ENCODE measurements at regions not wholly inside any gene's neighbourhood (a gene's known extent, or its start where the extent isn't known, plus 50 kb on each side); places are given as distances from the start of the nearest gene placed in this dataset.
"Not testable (repeated sequence)": the region's sequence is repeated elsewhere in the genome, so short reads cannot be mapped to it uniquely, and the experiment has no call there.

GRCh38 chr5:82537687-82538306, 259.6 kb upstream of the RPS23 start:
- peaks cover 23% of the 10 kb centered on the region for H3K4me1 Mint-ChIP-seq (ENCODE audit: unreplicated experiment)
- H3K9me3 Mint-ChIP-seq, result peaks cover 6% of the 10 kb centered on the region
- H3K27ac Mint-ChIP-seq, result peak overlapping the region; percentile 34
- no peaks in the 10 kb centered on the region for H3K27me3 Mint-ChIP-seq
- H3K36me3 Mint-ChIP-seq, result peaks cover 2% of the 10 kb centered on the region
- no peak overlapping the region for H3K4me3 Mint-ChIP-seq
- TF ChIP-seq, protein P1, sequence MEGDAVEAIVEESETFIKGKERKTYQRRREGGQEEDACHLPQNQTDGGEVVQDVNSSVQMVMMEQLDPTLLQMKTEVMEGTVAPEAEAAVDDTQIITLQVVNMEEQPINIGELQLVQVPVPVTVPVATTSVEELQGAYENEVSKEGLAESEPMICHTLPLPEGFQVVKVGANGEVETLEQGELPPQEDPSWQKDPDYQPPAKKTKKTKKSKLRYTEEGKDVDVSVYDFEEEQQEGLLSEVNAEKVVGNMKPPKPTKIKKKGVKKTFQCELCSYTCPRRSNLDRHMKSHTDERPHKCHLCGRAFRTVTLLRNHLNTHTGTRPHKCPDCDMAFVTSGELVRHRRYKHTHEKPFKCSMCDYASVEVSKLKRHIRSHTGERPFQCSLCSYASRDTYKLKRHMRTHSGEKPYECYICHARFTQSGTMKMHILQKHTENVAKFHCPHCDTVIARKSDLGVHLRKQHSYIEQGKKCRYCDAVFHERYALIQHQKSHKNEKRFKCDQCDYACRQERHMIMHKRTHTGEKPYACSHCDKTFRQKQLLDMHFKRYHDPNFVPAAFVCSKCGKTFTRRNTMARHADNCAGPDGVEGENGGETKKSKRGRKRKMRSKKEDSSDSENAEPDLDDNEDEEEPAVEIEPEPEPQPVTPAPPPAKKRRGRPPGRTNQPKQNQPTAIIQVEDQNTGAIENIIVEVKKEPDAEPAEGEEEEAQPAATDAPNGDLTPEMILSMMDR (conservative IDR thresholded peaks at IDR 0.05), result no peak
- no peak for DNase-seq (ENCODE audit: extremely low spot score, unreplicated experiment)

DNA sequence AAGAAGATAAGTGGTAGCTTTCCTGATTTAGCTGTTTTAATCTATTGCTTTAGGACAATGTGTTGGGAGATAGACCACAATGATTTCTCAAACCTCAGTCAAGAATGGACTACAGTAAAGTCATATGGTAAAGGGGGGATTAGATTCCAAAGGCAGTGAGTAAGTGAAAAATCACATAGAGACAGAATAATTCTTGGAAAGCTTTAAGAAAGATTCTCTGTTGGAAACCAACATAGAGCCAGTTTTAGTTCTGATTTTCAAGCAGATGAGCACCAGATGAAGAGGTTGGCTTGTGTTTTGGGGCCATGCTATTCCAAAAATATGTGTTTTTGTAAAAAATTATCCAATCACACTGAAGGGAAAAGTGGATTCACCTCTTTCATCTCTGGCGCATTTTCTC, 256.8 kb upstream of the RPS23 start:
- H3K36me3 Mint-ChIP-seq, result peaks cover 8% of the 10 kb centered on the region
- no peak overlapping the region for H3K4me3 Mint-ChIP-seq
- TF ChIP-seq, protein P1 (conservative IDR thresholded peaks at IDR 0.05), result no peak
- no peak for DNase-seq (ENCODE audit: extremely low spot score, unreplicated experiment)
- H3K4me1 Mint-ChIP-seq (ENCODE audit: unreplicated experiment), result peaks cover 19% of the 10 kb centered on the region
- no peaks in the 10 kb centered on the region for H3K27me3 Mint-ChIP-seq
- no peak overlapping the region for H3K27ac Mint-ChIP-seq
- peaks cover 23% of the 10 kb centered on the region for H3K9me3 Mint-ChIP-seq

DNA sequence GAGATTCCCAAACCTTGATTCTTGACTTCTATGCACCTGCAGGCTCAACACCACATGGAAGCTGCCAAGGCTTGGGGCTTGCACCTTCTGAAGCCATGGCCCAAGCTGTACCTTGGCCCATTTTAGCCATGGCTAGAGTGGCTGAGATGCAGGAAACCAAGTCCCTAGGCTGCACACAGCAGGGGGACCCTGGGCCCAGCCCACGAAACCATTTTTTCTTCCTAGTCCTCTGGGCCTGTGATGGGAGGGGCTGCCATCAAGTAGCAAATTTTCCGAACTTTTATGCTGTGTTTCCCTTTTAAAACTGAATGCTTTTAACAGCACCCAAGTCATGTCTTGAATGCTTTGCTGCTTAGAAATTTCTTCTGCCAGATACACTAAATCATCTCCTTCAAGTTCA, 253.9 kb upstream of the RPS23 start:
- not testable (repeated sequence) for DNase-seq (ENCODE audit: extremely low spot score, unreplicated experiment); H3K36me3 Mint-ChIP-seq; H3K27ac Mint-ChIP-seq; H3K4me1 Mint-ChIP-seq (ENCODE audit: unreplicated experiment); H3K27me3 Mint-ChIP-seq; H3K4me3 Mint-ChIP-seq
- peaks cover 27% of the 10 kb centered on the region for H3K9me3 Mint-ChIP-seq

DNA sequence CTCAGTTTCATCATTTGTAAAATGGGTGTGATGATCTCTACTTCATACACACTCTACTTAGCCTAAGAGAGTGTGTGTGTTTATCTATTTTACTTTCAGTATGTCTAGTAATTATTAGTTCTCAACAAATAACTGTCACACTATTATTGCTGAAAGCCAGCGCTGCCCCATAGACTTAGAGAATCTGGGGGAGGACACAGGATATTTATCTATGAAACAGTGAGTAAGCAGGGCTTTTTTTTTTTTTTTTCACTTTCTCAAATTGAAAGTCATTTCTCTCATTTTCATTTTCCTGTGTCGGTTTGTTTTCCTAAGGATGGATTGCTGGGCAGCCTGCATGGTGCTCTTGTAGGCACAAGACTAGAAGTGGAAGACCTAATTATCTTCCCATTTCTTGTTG, 248.4 kb upstream of the RPS23 start:
- Mint-ChIP-seq H3K36me3 (no peaks in the 10 kb centered on the region), H3K9me3 (peaks cover 33% of the 10 kb centered on the region), H3K4me3 (no peak overlapping the region), H3K27ac (no peak overlapping the region), H3K27me3 (no peaks in the 10 kb centered on the region), H3K4me1 (ENCODE audit: unreplicated experiment) (peaks cover 11% of the 10 kb centered on the region)
- DNase-seq (ENCODE audit: extremely low spot score, unreplicated experiment), result no peak
- TF ChIP-seq, protein P1 (conservative IDR thresholded peaks at IDR 0.05), result no peak

GRCh38 chr5:82525626-82526025, 247.5 kb upstream of the RPS23 start:
- peaks cover 27% of the 10 kb centered on the region for H3K9me3 Mint-ChIP-seq
- no peak overlapping the region for H3K4me3 Mint-ChIP-seq
- no peak overlapping the region for H3K27ac Mint-ChIP-seq
- no peaks in the 10 kb centered on the region for H3K36me3 Mint-ChIP-seq
- TF ChIP-seq, protein P1 (conservative IDR thresholded peaks at IDR 0.05), result no peak
- H3K4me1 Mint-ChIP-seq (ENCODE audit: unreplicated experiment), result peaks cover 11% of the 10 kb centered on the region
- no peak for DNase-seq (ENCODE audit: extremely low spot score, unreplicated experiment)
- no peaks in the 10 kb centered on the region for H3K27me3 Mint-ChIP-seq

GRCh38 chr5:82523633-82524032, 245.5 kb upstream of the RPS23 start:
- DNase-seq (ENCODE audit: extremely low spot score, unreplicated experiment), result no peak
- no peaks in the 10 kb centered on the region for H3K36me3 Mint-ChIP-seq
- no peak overlapping the region for H3K27ac Mint-ChIP-seq
- H3K9me3 Mint-ChIP-seq, result peaks cover 20% of the 10 kb centered on the region
- no peaks in the 10 kb centered on the region for H3K27me3 Mint-ChIP-seq
- peaks cover 11% of the 10 kb centered on the region for H3K4me1 Mint-ChIP-seq (ENCODE audit: unreplicated experiment)
- TF ChIP-seq, protein P1 (conservative IDR thresholded peaks at IDR 0.05), result no peak
- no peak overlapping the region for H3K4me3 Mint-ChIP-seq

Measured in type B pancreatic cell (in vitro differentiated cells).